Cardiac fibroblast (primary cell): ENCODE measurements at regions not wholly inside any gene's neighbourhood (a gene's known extent, or its start where the extent isn't known, plus 50 kb on each side); places are given as distances from the start of the nearest gene placed in this dataset.
"Not testable (repeated sequence)": the region's sequence is repeated elsewhere in the genome, so short reads cannot be mapped to it uniquely, and the experiment has no call there.

Experiments used
- DNase-seq, 2 donors: peaks; one replicate each; pipeline versions ENCODE4 v3.0.0 to v3.0.0-alpha.2; 2010; ENCODE audit warnings: low read depth in 2 of 2
- H3K4me3 ChIP-seq, 2 donors: replicated peaks in 1 of 2; 1 replicate in 1 of 2; 2 replicates in 1 of 2; pipeline ENCODE4 v1.5.1; 2011; ENCODE audit warnings: low read depth in 2 of 2, low read length in 2 of 2, mild to moderate bottlenecking in 2 of 2, moderate library complexity in 1 of 2
- TF ChIP-seq, protein P1 (sequence below): IDR thresholded peaks from one replicate; pipeline ENCODE4 v1.5.1; 2011; ENCODE audit warnings: low read depth, mild to moderate bottlenecking, low read length, inconsistent platforms

GRCh38 chr20:6298049-6298448 lies 175.2 kb upstream of the FERMT1 start:
- no peak overlapping the region for H3K4me3 ChIP-seq
- DNase-seq: no peak
- TF ChIP-seq, protein P1, sequence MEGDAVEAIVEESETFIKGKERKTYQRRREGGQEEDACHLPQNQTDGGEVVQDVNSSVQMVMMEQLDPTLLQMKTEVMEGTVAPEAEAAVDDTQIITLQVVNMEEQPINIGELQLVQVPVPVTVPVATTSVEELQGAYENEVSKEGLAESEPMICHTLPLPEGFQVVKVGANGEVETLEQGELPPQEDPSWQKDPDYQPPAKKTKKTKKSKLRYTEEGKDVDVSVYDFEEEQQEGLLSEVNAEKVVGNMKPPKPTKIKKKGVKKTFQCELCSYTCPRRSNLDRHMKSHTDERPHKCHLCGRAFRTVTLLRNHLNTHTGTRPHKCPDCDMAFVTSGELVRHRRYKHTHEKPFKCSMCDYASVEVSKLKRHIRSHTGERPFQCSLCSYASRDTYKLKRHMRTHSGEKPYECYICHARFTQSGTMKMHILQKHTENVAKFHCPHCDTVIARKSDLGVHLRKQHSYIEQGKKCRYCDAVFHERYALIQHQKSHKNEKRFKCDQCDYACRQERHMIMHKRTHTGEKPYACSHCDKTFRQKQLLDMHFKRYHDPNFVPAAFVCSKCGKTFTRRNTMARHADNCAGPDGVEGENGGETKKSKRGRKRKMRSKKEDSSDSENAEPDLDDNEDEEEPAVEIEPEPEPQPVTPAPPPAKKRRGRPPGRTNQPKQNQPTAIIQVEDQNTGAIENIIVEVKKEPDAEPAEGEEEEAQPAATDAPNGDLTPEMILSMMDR: no peak

DNA sequence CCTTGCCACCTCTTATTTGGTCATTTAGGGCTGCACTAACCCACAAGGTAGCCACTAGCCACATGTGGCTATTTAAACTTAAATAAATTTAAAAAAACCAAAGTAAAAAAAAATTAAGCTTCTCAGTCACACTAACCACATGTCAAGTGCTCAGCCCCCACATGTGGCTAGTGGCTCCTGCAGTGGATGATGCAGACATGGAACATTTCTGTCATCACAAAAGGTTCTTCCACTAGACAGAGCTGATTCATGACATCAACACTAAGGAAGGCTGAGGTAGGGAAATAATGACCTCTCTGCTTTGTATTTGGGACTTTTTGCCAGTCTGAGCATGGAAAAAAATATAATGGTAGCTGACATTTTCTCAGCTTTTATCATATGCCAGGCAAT lies 173.0 kb upstream of the FERMT1 start:
- no peak for DNase-seq
- TF ChIP-seq, protein P1: no peak
- H3K4me3 ChIP-seq: no peak overlapping the region

DNA sequence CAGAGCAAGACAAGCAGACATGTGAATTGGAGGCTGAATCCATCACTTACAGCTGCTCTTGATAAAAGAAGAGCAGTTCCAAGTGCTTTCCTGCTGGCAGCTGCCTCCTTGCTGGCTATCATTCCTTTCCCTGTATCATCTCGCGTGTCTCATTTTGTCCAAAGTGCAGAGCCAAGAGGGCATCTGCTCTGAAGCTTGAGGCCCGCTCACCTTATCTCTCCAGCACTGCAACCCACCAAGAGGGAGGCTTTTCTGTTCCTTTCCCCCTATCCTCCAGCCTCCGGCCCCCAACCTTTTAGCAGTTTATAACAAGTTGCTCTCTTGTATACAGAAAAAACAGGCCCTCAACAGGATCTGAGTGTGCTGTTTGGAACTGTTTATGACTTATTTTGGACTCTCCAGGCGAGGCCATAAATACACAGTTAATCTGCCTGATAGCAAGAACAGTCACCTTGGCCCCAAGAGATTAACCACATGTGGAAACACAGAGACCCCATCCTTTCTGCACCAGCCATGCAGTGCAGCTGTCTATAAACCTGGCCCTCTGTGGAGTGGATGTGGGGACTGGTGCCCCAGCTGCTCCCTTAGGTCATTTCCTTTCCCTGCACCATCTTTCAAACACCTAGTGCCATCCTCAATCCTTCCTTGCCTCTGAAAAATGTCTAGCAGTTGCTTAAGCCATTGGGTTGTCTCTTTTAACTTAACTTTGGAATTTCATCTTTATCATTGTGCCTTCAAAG lies 172.5 kb upstream of the FERMT1 start:
- TF ChIP-seq, protein P1: no peak
- no peak for DNase-seq
- no peak overlapping the region for H3K4me3 ChIP-seq

DNA sequence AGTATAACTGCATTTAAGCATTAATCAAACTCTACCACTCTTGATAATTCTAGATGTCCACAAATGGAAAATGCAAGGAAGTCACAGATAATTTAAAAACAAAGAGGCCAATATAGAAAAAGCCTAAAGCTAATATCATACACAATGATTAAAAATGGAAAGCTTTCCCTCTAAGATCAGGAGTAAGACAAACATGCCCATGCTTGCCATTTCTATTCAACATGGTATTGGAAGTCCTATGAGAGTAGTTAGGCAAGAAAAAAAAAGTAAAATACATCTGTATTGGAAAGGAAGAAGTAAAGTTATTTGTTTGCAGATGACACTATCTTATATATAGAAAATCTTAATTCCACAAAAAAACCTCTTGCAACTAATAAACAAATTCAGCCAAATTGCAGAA lies 164.6 kb upstream of the FERMT1 start:
- no peak overlapping the region for H3K4me3 ChIP-seq
- TF ChIP-seq, protein P1: no peak
- DNase-seq: no peak

DNA sequence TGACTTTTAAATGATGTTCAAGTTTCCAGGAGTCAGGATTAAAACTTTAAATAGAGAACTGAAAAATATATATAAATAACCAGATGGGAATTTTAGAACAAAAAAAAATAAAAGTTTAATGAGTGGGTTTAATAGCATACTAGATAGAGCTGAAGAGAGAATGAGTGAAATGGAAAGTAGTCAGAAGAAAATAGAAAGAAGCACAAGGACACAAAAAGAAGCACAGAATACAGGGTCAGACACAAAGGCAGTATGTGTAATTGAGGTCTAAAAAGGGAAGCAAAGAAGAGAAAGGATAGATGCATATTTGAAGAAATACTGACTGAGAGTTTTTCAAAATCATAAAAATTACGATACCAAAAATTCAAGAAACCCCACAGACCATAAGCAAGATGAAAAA lies 159.8 kb upstream of the FERMT1 start:
- DNase-seq: no peak
- H3K4me3 ChIP-seq: no peak overlapping the region
- TF ChIP-seq, protein P1: no peak

GRCh38 chr20:6277661-6278240 lies 154.9 kb upstream of the FERMT1 start:
- H3K4me3 ChIP-seq: no peak overlapping the region
- TF ChIP-seq, protein P1: no peak
- DNase-seq: peak in 1 of 2 donors; percentile 27

- not testable (repeated sequence) for DNase-seq, H3K4me3 ChIP-seq
Observed at GRCh38 chr20:6270404-6270803, 147.6 kb upstream of the FERMT1 start.
